CD4-positive, alpha-beta T cell (primary cell): ENCODE measurements at regions not wholly inside any gene's neighbourhood (a gene's known extent, or its start where the extent isn't known, plus 50 kb on each side); places are given as distances from the start of the nearest gene placed in this dataset.

Source experiments
- ATAC-seq: fragments of 200-7000 bp; cut with Tn5 transposase; one replicate; pipeline ENCODE4 v1.10.0; 2022; ENCODE audit warnings: mild to moderate bottlenecking; ENCODE audit not compliant: poor library complexity
- CTCF ChIA-PET: fragments of 350-600 bp; sonication (Branson Sonifier 250); formaldehyde crosslinking; loops from one replicate; lab custom pipeline; 2021; ENCODE audit warnings: antibody characterized with exemption, inconsistent platforms; lab: Charles Lee
- POLR2A ChIA-PET: fragments of 350-600 bp; sonication (Branson Sonifier 250); formaldehyde crosslinking; loops from one replicate; lab custom pipeline; 2021; ENCODE audit warnings: antibody characterized with exemption, inconsistent platforms; lab: Charles Lee
- DNase-seq, 14 experiments: peaks; one replicate each; pipeline ENCODE4 v3.0.0-alpha.2; 2013 to 2020; ENCODE audit warnings: mixed read lengths in 2 of 14
- H3K27ac ChIP-seq, 2 donors: one replicate each; pipeline versions ENCODE4 v1.5.1 to v1.7.0; 2013; ENCODE audit warnings: low read length in 2 of 2, low read depth in 1 of 2, mild to moderate bottlenecking in 1 of 2
- H3K27me3 ChIP-seq, 2 experiments: 1 replicate in 1 of 2; 2 replicates in 1 of 2; pipeline versions ENCODE4 v1.6.1 to v1.7.0; 2013; ENCODE audit warnings: low read length in 2 of 2, control low read depth in 1 of 2, mild to moderate bottlenecking in 1 of 2, moderate library complexity in 1 of 2; ENCODE audit not compliant: insufficient read depth in 2 of 2, control insufficient read depth in 1 of 2
- H3K36me3 ChIP-seq: one replicate; pipeline ENCODE4 v1.6.1; 2013; ENCODE audit warnings: low read length, control low read depth; ENCODE audit not compliant: insufficient read depth
- H3K4me1 ChIP-seq: one replicate; pipeline ENCODE4 v1.6.1; 2013; ENCODE audit warnings: low read length, control low read depth; ENCODE audit not compliant: insufficient read depth
- H3K4me3 ChIP-seq: one replicate; pipeline ENCODE4 v1.5.1; 2013; ENCODE audit warnings: mild to moderate bottlenecking, low read length, moderate library complexity
- H3K9me3 ChIP-seq, 2 experiments: 1 replicate in 1 of 2; 2 replicates in 1 of 2; pipeline versions ENCODE4 v1.6.1 to v1.7.0; 2013; ENCODE audit warnings: low read length in 2 of 2, mild to moderate bottlenecking in 2 of 2, control low read depth in 1 of 2, moderate library complexity in 1 of 2; ENCODE audit not compliant: control insufficient read depth in 1 of 2, insufficient read depth in 1 of 2
- H3K27ac Mint-ChIP-seq: one replicate; pipeline ENCODE4 v1.8.0; 2020; ENCODE audit warnings: mixed read lengths
- H3K27me3 Mint-ChIP-seq: one replicate; pipeline ENCODE4 v1.8.0; 2021; ENCODE audit warnings: mixed read lengths
- H3K36me3 Mint-ChIP-seq: one replicate; pipeline ENCODE4 v1.8.0; 2021; ENCODE audit warnings: low read depth, mixed read lengths
- H3K4me1 Mint-ChIP-seq: one replicate; pipeline ENCODE4 v1.8.0; 2021; ENCODE audit warnings: low read depth, mixed read lengths
- H3K4me3 Mint-ChIP-seq: one replicate; pipeline ENCODE4 v1.8.0; 2020; ENCODE audit warnings: mild to moderate bottlenecking, mixed read lengths
- H3K9me3 Mint-ChIP-seq: one replicate; pipeline ENCODE4 v1.8.0; 2020; ENCODE audit warnings: mixed read lengths
- intact Hi-C, 2 experiments: fragments of 100-400 bp; cut with DNase I in 1 of 2; cut with micrococcal nuclease in 1 of 2; formaldehyde crosslinking; loops; one replicate each; pipeline versions ENCODE4 v1.15.1 to v1.9.0; 2023 to 2025; cut with DNase I, micrococcal nuclease
- TF ChIP-seq, protein P1 (sequence below): fragments of 200-600 bp; IDR thresholded peaks from one replicate; pipeline ENCODE4 v1.8.0; 2022; ENCODE audit warnings: antibody characterized with exemption, mild to moderate bottlenecking

DNA sequence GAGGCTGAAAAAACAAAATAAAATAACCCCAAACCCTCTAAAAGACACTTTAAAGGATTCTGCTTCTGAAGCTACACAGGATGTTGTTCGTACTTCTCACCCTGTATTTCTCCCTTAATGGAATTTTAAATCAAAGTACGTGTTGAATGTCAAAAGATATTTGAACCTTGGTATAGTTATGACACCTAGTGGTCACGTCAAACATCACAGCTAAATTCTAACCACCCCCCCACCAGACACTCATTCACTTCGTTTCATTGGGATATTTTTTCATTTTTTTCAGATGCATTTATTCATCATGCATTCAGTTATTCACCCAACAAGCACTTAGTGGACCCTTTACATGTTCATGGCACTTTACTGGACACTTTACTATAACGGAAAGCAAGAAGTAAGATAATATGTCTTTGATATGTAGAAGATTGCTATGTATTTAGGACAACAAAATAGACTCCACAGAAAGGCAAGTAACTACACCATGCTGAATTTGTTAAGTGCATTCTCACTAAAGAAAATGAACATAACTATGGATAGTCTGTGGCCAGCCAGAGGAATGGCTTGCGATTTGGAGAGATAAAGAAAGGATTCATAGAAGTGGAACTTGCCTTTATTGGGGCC is 62.5 kb upstream of the GPR174 start:
- ATAC-seq, result peak; percentile 88
- TF ChIP-seq, protein P1, sequence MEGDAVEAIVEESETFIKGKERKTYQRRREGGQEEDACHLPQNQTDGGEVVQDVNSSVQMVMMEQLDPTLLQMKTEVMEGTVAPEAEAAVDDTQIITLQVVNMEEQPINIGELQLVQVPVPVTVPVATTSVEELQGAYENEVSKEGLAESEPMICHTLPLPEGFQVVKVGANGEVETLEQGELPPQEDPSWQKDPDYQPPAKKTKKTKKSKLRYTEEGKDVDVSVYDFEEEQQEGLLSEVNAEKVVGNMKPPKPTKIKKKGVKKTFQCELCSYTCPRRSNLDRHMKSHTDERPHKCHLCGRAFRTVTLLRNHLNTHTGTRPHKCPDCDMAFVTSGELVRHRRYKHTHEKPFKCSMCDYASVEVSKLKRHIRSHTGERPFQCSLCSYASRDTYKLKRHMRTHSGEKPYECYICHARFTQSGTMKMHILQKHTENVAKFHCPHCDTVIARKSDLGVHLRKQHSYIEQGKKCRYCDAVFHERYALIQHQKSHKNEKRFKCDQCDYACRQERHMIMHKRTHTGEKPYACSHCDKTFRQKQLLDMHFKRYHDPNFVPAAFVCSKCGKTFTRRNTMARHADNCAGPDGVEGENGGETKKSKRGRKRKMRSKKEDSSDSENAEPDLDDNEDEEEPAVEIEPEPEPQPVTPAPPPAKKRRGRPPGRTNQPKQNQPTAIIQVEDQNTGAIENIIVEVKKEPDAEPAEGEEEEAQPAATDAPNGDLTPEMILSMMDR, result peak; percentile 43
- H3K9me3 Mint-ChIP-seq, result no peaks in the 10 kb centered on the region
- POLR2A ChIA-PET, result interaction anchor here (0.7 to 2.9 kb wide), 16 partner anchors 26 to 285 kb away, joined by 3 to 33 read pairs (median 4); partner anchors contain the start of genes GPR174 and P2RY10
- CTCF ChIA-PET, result interaction anchor here (0.8 to 1.9 kb wide), 6 partner anchors 26 to 196 kb away, joined by 3 to 8 read pairs (median 6); partner anchors contain the start of gene GPR174
- H3K4me3 Mint-ChIP-seq, result peak overlapping the region; percentile 82
- H3K9me3 ChIP-seq, result no peaks in the 10 kb centered on the region
- DNase-seq, result peak in 7 of 14 experiments; percentile 8 to 79 (median 51)
- no peaks in the 10 kb centered on the region for H3K27me3 ChIP-seq
- peaks cover 33% of the 10 kb centered on the region for H3K4me1 Mint-ChIP-seq
- no peaks in the 10 kb centered on the region for H3K36me3 Mint-ChIP-seq
- peaks cover 2% of the 10 kb centered on the region for H3K4me1 ChIP-seq
- no peaks in the 10 kb centered on the region for H3K27me3 Mint-ChIP-seq
- no peak overlapping the region for H3K4me3 ChIP-seq
- H3K27ac Mint-ChIP-seq, result peak overlapping the region; percentile 82
- H3K27ac ChIP-seq, result no peak overlapping the region
- intact Hi-C loops, result loop anchor here (2.0 to 5.0 kb wide), 6 partner anchors 137 to 527 kb away; partner anchors contain the start of gene P2RY10 (in 1 of the 2)
- no peaks in the 10 kb centered on the region for H3K36me3 ChIP-seq

DNA sequence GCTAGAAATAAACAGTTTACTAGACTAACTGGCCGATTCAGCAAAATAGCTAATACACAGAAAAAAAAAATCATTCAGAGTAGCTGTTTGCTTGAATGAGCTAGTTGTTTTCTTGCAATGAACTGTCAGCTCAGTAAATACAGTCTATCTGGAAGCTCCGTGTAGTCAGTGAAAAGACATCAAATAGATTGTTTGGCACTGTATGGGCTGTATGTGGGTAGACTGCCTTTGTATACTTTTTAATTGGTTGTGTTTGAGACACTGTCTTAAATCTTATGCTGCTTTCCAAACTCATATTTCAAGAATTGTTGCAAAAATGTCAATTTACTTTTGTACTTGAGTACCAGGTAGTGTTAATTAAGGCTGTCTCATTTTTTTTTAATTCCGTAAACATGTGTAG is 61.6 kb upstream of the GPR174 start:
- Histone ChIP-seq H3K27me3 (no peaks in the 10 kb centered on the region), H3K4me1 (peaks cover 2% of the 10 kb centered on the region), H3K36me3 (no peaks in the 10 kb centered on the region), H3K4me3 (no peak overlapping the region), H3K27ac (no peak overlapping the region), H3K9me3 (no peaks in the 10 kb centered on the region)
- H3K27me3 Mint-ChIP-seq, result no peaks in the 10 kb centered on the region
- ATAC-seq (peak; percentile 50), DNase-seq (no peak)
- peak overlapping the region; percentile 82 for H3K27ac Mint-ChIP-seq
- intact Hi-C loops, result loop anchor here (2.0 to 5.0 kb wide), 6 partner anchors 138 to 528 kb away; partner anchors contain the start of gene P2RY10 (in 1 of the 2)
- CTCF ChIA-PET, result interaction anchor here (1.9 kb wide), 1 partner anchor 62 kb away, joined by 7 read pairs; the partner anchor contains the start of gene GPR174
- POLR2A ChIA-PET, result interaction anchor here (0.7 to 2.9 kb wide), 7 partner anchors 25 to 187 kb away, joined by 3 to 33 read pairs (median 8); partner anchors contain the start of gene P2RY10
- peaks cover 37% of the 10 kb centered on the region for H3K4me1 Mint-ChIP-seq
- no peaks in the 10 kb centered on the region for H3K36me3 Mint-ChIP-seq
- TF ChIP-seq, protein P1, result no peak
- H3K9me3 Mint-ChIP-seq, result no peaks in the 10 kb centered on the region
- peak overlapping the region; percentile 25 for H3K4me3 Mint-ChIP-seq

DNA sequence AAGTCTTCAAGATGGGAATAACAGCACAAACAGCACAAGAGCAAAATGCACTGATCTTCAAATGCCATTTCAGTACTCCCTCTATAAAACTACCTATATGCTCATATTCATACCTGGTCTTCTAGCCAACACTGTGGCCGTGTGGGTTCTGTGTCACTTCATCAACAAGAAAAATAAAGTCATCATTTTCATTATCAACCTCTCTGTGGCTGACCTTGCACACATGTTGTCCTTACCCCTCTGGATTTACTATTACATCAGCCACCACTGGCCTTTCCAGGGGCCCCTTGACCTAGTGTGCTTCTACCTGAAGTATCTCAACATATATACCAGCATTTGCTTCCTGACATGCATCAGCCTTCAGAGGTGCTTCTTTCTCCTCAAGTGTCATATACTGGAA is 59.6 kb upstream of the GPR174 start:
- DNase-seq, result no peak
- TF ChIP-seq, protein P1, result no peak
- ChIA-PET CTCF (no interaction called here), POLR2A (no interaction called here)
- Mint-ChIP-seq H3K4me1 (peaks cover 45% of the 10 kb centered on the region), H3K9me3 (no peaks in the 10 kb centered on the region), H3K27me3 (no peaks in the 10 kb centered on the region), H3K27ac (peak overlapping the region; percentile 47), H3K36me3 (no peaks in the 10 kb centered on the region), H3K4me3 (no peak overlapping the region)
- H3K4me3 ChIP-seq, result no peak overlapping the region
- peaks cover 4% of the 10 kb centered on the region for H3K4me1 ChIP-seq
- no peak overlapping the region for H3K27ac ChIP-seq
- H3K36me3 ChIP-seq, result no peaks in the 10 kb centered on the region
- no peaks in the 10 kb centered on the region for H3K9me3 ChIP-seq
- intact Hi-C loops, result loop anchor here (5.0 kb wide), 4 partner anchors 182 to 528 kb away; no protein-coding TSS in a partner anchor
- H3K27me3 ChIP-seq, result no peaks in the 10 kb centered on the region
- ATAC-seq, result no peak
